ENCODE measurements at regions not wholly inside any gene's neighbourhood (a gene's known extent, or its start where the extent isn't known, plus 50 kb on each side); places are given as distances from the start of the nearest gene placed in this dataset.

GRCh38 chr1:187631984-187632383 is 803.2 kb downstream of the PLA2G4A start:
- intact Hi-C loops (cut with DNase I), result no loop called here

DNA sequence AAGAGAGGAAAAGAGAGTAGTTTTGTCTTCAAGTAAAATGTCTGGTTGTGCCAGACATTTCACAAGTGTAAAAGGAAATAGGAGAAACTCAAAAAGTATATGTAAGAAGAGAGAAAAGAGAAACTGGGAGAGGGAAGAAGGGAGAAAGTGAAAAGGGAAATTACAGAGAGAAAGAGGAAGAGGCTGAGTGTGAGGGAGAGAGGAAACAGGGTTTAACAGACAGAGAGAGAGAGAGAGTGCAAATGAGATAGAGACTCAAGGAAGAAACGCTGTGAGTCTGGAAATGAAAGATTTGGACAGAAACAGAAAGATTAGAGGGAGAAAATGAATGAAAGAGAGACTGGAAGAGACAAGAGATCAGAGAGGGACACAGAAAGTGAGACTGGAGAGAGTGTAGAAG is 806.2 kb downstream of the PLA2G4A start:
- intact Hi-C loops (cut with DNase I), result no loop called here
- no peaks in the 10 kb centered on the region for H3K36me3 ChIP-seq
- no peak for TF ChIP-seq POLR2A (IDR thresholded peaks at IDR 0.05)
- TF ChIP-seq, protein P1, sequence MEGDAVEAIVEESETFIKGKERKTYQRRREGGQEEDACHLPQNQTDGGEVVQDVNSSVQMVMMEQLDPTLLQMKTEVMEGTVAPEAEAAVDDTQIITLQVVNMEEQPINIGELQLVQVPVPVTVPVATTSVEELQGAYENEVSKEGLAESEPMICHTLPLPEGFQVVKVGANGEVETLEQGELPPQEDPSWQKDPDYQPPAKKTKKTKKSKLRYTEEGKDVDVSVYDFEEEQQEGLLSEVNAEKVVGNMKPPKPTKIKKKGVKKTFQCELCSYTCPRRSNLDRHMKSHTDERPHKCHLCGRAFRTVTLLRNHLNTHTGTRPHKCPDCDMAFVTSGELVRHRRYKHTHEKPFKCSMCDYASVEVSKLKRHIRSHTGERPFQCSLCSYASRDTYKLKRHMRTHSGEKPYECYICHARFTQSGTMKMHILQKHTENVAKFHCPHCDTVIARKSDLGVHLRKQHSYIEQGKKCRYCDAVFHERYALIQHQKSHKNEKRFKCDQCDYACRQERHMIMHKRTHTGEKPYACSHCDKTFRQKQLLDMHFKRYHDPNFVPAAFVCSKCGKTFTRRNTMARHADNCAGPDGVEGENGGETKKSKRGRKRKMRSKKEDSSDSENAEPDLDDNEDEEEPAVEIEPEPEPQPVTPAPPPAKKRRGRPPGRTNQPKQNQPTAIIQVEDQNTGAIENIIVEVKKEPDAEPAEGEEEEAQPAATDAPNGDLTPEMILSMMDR (IDR thresholded peaks at IDR 0.05), result no peak
- H3K4me3 ChIP-seq (replicated peaks in 1 of 3), result no peak overlapping the region
- H3K9me3 ChIP-seq, result no peaks in the 10 kb centered on the region
- no peak for DNase-seq
- 64 to 65% methylated on average over 1 of the region's 1 CpG for WGBS, 2 donors
- no peak overlapping the region for H3K27ac ChIP-seq
- no peaks in the 10 kb centered on the region for H3K4me1 ChIP-seq
- H3K27me3 ChIP-seq, result no peaks in the 10 kb centered on the region

More at GRCh38 chr1:187631984-187632383, 803.2 kb downstream of the PLA2G4A start:
- Histone ChIP-seq H3K9me3 (no peaks in the 10 kb centered on the region), H3K4me1 (no peaks in the 10 kb centered on the region), H3K27ac (no peak overlapping the region), H3K36me3 (no peaks in the 10 kb centered on the region), H3K4me3 (replicated peaks in 1 of 3) (no peak overlapping the region), H3K27me3 (no peaks in the 10 kb centered on the region)
- TF ChIP-seq POLR2A (IDR thresholded peaks at IDR 0.05), result no peak
- TF ChIP-seq, protein P1 (IDR thresholded peaks at IDR 0.05), result no peak
- 88 to 89% methylated on average over 5 of the region's 5 CpGs for WGBS, 2 donors
- no peak for DNase-seq

DNA sequence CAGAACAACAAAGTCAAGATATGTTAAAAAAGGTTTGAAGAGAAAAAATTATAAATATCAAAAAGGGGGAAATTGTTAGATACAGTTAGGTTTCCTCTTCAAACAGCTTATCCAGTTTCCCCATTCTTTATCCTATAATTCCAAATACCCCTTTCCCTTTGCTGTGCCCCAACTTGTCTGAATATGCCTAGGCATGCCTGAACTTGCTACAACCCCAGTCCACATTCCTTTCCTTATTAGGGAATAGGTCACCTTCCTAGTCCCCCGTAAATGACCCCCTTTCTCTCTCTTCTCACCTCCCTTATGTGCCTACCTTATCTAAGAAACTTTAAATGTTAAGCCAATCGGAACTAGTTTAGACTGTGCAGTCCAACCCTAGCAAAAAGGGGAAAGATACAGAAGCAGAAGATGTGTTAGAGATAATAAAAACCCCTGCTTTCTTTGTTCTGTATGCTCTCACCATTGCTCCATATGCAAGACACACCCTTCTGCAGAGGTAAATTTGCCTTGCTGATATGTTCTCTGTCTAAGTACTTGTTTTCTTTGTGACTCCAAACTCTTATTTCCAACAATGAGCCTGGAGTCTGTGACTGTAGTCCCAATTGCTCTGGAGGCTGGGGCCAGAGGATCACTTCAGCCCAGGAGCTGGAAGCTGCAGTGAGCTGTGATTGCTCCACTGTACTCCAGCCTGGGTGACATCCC is 810.1 kb downstream of the PLA2G4A start:
- no peaks in the 10 kb centered on the region for H3K36me3 ChIP-seq
- H3K9me3 ChIP-seq, result no peaks in the 10 kb centered on the region
- no peaks in the 10 kb centered on the region for H3K27me3 ChIP-seq
- H3K4me3 ChIP-seq (replicated peaks in 1 of 3), result no peak overlapping the region
- whole genome bisulfite sequencing, 2 donors, result 83 to 92% methylated on average over 2 of the region's 2 CpGs
- intact Hi-C loops (cut with DNase I), result no loop called here
- TF ChIP-seq, protein P1 (IDR thresholded peaks at IDR 0.05), result no peak
- TF ChIP-seq POLR2A (IDR thresholded peaks at IDR 0.05), result no peak
- no peaks in the 10 kb centered on the region for H3K4me1 ChIP-seq
- DNase-seq, result no peak
- H3K27ac ChIP-seq, result no peak overlapping the region

DNA sequence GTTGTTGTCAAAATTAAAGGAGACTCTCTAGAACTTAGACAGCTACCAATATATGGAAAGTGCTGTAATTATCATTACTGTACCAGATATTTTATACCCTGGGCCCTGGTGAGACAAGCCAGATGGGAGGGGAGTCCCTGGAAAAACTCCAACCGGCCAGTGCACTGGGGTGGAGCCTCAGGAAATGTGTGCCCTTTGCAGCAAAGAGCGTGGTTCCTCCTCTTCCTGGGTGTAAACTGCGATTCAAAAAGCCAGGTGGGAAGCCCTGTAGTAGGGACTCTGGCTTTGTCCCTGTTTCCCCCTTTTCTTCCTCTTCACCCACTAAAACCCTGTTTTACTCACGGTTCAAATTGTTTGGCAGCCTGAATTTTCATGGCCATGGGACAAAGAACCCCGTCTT is 812.3 kb downstream of the PLA2G4A start:
- no peaks in the 10 kb centered on the region for H3K9me3 ChIP-seq
- WGBS, 2 donors, result 88 to 90% methylated on average over 5 of the region's 5 CpGs
- no peak overlapping the region for H3K27ac ChIP-seq
- no peak overlapping the region for H3K4me3 ChIP-seq (replicated peaks in 1 of 3)
- no peak for DNase-seq
- intact Hi-C loops (cut with DNase I), result no loop called here
- no peaks in the 10 kb centered on the region for H3K27me3 ChIP-seq
- TF ChIP-seq POLR2A (IDR thresholded peaks at IDR 0.05), result no peak
- TF ChIP-seq, protein P1 (IDR thresholded peaks at IDR 0.05), result no peak
- no peaks in the 10 kb centered on the region for H3K36me3 ChIP-seq
- H3K4me1 ChIP-seq, result no peaks in the 10 kb centered on the region

DNA sequence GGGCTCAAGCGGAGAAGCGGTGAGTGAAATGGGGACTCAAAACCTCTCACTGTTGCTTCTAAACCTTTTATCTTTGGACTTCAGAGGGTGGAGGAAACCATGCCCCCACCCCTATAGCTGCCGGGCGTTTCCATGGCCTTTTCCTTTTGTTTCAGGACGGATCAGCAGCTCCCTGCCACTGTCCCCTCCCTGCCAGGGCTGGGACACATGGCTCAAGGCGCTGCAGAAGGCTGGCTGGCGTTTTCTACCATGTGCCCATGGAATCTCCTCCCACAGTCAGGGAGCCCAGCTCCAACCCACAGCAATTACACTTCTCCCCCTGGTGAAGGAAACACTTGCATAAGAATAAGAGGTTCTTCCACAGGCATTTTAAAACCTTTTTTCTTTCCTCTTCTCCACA is 812.7 kb downstream of the PLA2G4A start:
- H3K4me3 ChIP-seq (replicated peaks in 1 of 3), result no peak overlapping the region
- H3K9me3 ChIP-seq, result no peaks in the 10 kb centered on the region
- 83 to 86% methylated on average over 7 of the region's 7 CpGs for WGBS, 2 donors
- H3K27ac ChIP-seq, result no peak overlapping the region
- intact Hi-C loops (cut with DNase I), result no loop called here
- no peaks in the 10 kb centered on the region for H3K4me1 ChIP-seq
- no peak for DNase-seq
- no peaks in the 10 kb centered on the region for H3K36me3 ChIP-seq
- H3K27me3 ChIP-seq, result no peaks in the 10 kb centered on the region
- TF ChIP-seq, protein P1 (IDR thresholded peaks at IDR 0.05), result no peak
- no peak for TF ChIP-seq POLR2A (IDR thresholded peaks at IDR 0.05)
